GM23248 (cell line): ENCODE measurements at regions not wholly inside any gene's neighbourhood (a gene's known extent, or its start where the extent isn't known, plus 50 kb on each side); places are given as distances from the start of the nearest gene placed in this dataset.

ENCODE experiments used
- EZH2 ChIP-seq: fragments of 200-600 bp; sonication (generic); IDR thresholded peaks from 2 replicates; pipeline ENCODE4 v1.6.1; 2018; ENCODE audit warnings: antibody characterized with exemption, mild to moderate bottlenecking; ENCODE audit not compliant: insufficient read depth, poor library complexity, severe bottlenecking
- EZH2phosphoT487 ChIP-seq: fragments of 200-600 bp; sonication (generic); IDR thresholded peaks from 2 replicates; pipeline ENCODE4 v1.6.1; 2018; ENCODE audit warnings: antibody characterized with exemption, moderate library complexity, mild to moderate bottlenecking, low read depth; ENCODE audit not compliant: insufficient read depth

- TF ChIP-seq EZH2 (no peak), EZH2phosphoT487 (no peak)
These were observed 691.4 kb downstream of the DNAH5 start for GRCh38 chr5:13253111-13253510.
